HepG2 (cell line): ENCODE measurements at regions not wholly inside any gene's neighbourhood (a gene's known extent, or its start where the extent isn't known, plus 50 kb on each side); places are given as distances from the start of the nearest gene placed in this dataset.

ENCODE experiments used
- ATAC-seq: fragments of 200-7000 bp; cut with Tn5 transposase; 3 replicates; pipeline ENCODE4 v1.9.1; 2020; ENCODE audit warnings: mild to moderate bottlenecking, moderate library complexity
- BruUV-seq: library from RNA; stranded (reverse); fragments of 400-500 nt; replicated peaks from 2 replicates; lab custom pipeline; 2021; lab: Mats Ljungman, UMichigan
- CTCF ChIA-PET: fragments of 300-600 bp; formaldehyde crosslinking; extraction: SDS; loops from one replicate; lab custom pipeline; 2021; ENCODE audit warnings: low total read pairs, inconsistent platforms, low intra/inter-chr PET ratio; lab: Yijun Ruan, JAX
- POLR2A ChIA-PET: fragments of 350-600 bp; sonication (Branson Sonifier 250); formaldehyde crosslinking; loops from one replicate; lab custom pipeline; 2020; ENCODE audit warnings: antibody characterized with exemption, inconsistent platforms; lab: Yijun Ruan, JAX
- DNase-seq: peaks from one replicate; pipeline ENCODE4 v3.0.0-alpha.2; 2015; ENCODE audit warnings: low spot score
- FAIRE-seq: peaks from 3 replicates; lab custom pipeline; 2011; peaks lifted over from hg19 to GRCh38; lab: Jason Lieb, UNC
- H2AFZ ChIP-seq: one replicate; pipeline ENCODE4 v1.6.1; 2011; ENCODE audit warnings: low read length, inconsistent platforms
- H3K27ac ChIP-seq: fragments of 300-600 bp; 3 replicates; pipeline ENCODE4 v1.8.0; 2011; ENCODE audit warnings: mixed run types, mild to moderate bottlenecking, mixed read lengths, low read length, inconsistent platforms; ENCODE audit not compliant: insufficient read depth; ENCODE audit errors: extremely low read length
- H3K27me3 ChIP-seq, 2 experiments: fragments of 200-600 bp in 1 of 2; 2 replicates in 1 of 2; 3 replicates in 1 of 2; pipeline versions ENCODE4 v1.6.0 to v1.8.0; 2011; ENCODE audit warnings: low read length in 2 of 2, mild to moderate bottlenecking in 2 of 2, moderate library complexity in 2 of 2, inconsistent platforms in 1 of 2; ENCODE audit not compliant: insufficient read depth in 2 of 2, control insufficient read depth in 1 of 2
- H3K36me3 ChIP-seq, 2 experiments: fragments of 200-600 bp in 1 of 2; replicated peaks in 1 of 2; 2 replicates in 1 of 2; 3 replicates in 1 of 2; pipeline versions ENCODE4 v1.5.1 to v1.8.0; 2011; ENCODE audit warnings: low read length in 2 of 2, inconsistent platforms in 1 of 2; ENCODE audit not compliant: insufficient read depth in 2 of 2, control insufficient read depth in 1 of 2
- H3K4me1 ChIP-seq: 2 replicates; pipeline ENCODE4 v1.5.1; 2012; ENCODE audit warnings: low read length, inconsistent platforms; ENCODE audit not compliant: insufficient read depth
- H3K4me2 ChIP-seq: 2 replicates; pipeline ENCODE4 v1.6.0; 2011; ENCODE audit warnings: low read depth, low read length, inconsistent platforms
- H3K4me3 ChIP-seq, 3 experiments: fragments of 200-600 bp in 1 of 3; sonication (generic), shearing (Covaris generic) in 1 of 3; replicated peaks in 1 of 3; 2 replicates each; pipeline ENCODE4 v1.5.1; 2011 to 2016; ENCODE audit warnings: low read length in 3 of 3, inconsistent platforms in 2 of 3, low read depth in 2 of 3, mild to moderate bottlenecking in 2 of 3, control low read depth in 1 of 3, mixed read lengths in 1 of 3; ENCODE audit not compliant: insufficient read depth in 1 of 3
- H3K79me2 ChIP-seq: one replicate; pipeline ENCODE4 v1.6.1; 2011; ENCODE audit warnings: low read length, inconsistent platforms; ENCODE audit not compliant: insufficient read depth
- H3K9ac ChIP-seq: 2 replicates; pipeline ENCODE4 v1.6.0; 2011; ENCODE audit warnings: mild to moderate bottlenecking, low read depth, low read length, inconsistent platforms; ENCODE audit not compliant: insufficient read depth
- H3K9me3 ChIP-seq: 2 replicates; pipeline ENCODE4 v1.5.1; 2012; ENCODE audit warnings: mild to moderate bottlenecking, low read length
- H4K20me1 ChIP-seq: 2 replicates; pipeline ENCODE4 v1.6.0; 2011; ENCODE audit warnings: inconsistent platforms, mild to moderate bottlenecking, low read length, moderate library complexity; ENCODE audit not compliant: insufficient read depth
- BORCS8-MEF2B ChIP-seq: sonication (generic); formaldehyde crosslinking; IDR thresholded peaks from 2 replicates; pipeline ENCODE4 v1.8.0; 2022; ENCODE audit warnings: mild to moderate bottlenecking, missing genetic modification reagents
- HDAC2 ChIP-seq: sonication (generic); formaldehyde crosslinking; IDR thresholded peaks from 2 replicates; pipeline ENCODE4 v1.4.0; 2020; ENCODE audit warnings: missing genetic modification reagents
- KLF6 ChIP-seq: IDR thresholded peaks from 2 replicates; pipeline ENCODE4 v1.8.0; 2016; ENCODE audit warnings: missing biosample characterization, missing genetic modification reagents
- SAFB2 ChIP-seq: sonication (generic); formaldehyde crosslinking; IDR thresholded peaks from 2 replicates; pipeline ENCODE4 v1.5.1; 2020; ENCODE audit warnings: missing genetic modification reagents, low read depth, mild to moderate bottlenecking, borderline replicate concordance
- SP5 ChIP-seq: IDR thresholded peaks from 2 replicates; pipeline ENCODE4 v1.6.1; 2016; ENCODE audit warnings: low read depth, borderline replicate concordance
- ZNF282 ChIP-seq: fragments of 450-650 bp; IDR thresholded peaks from 2 replicates; pipeline ENCODE4 v1.6.1; 2018; ENCODE audit not compliant: partially characterized antibody
- ZNF724P ChIP-seq: sonication (generic); formaldehyde crosslinking; IDR thresholded peaks from 2 replicates; pipeline ENCODE4 v1.8.0; 2022; ENCODE audit warnings: missing genetic modification reagents, borderline replicate concordance
- WGBS: methylation state at CpG from one replicate; pipeline ENCODE4 v1.1.6; 2017; ENCODE audit warnings: low lambda C conversion rate; 5-methylcytosine and 5-hydroxymethylcytosine counted together
- in situ Hi-C: cut with HindIII; loops from 2 replicates; pipeline ENCODE4 v1.10.0; 2017; ENCODE audit warnings: low pct_unique_long_range_greater_than_20kb; ENCODE audit not compliant: extremely low pct_ligation_motif_present
- intact Hi-C: fragments of 100-400 bp; cut with micrococcal nuclease; formaldehyde crosslinking; loops from one replicate; pipeline ENCODE4 v1.10.0; 2022; ENCODE audit not compliant: unreplicated experiment
- TF ChIP-seq, protein P1 (sequence below): sonication (generic); formaldehyde crosslinking; IDR thresholded peaks from 2 replicates; pipeline ENCODE4 v1.9.0; 2022; ENCODE audit warnings: low read depth, missing genetic modification reagents
- TF ChIP-seq, protein P2 (sequence below): fragments of 450-650 bp; IDR thresholded peaks from 2 replicates; pipeline ENCODE4 v1.6.1; 2016
- TF ChIP-seq, protein P3 (sequence below): sonication (generic); formaldehyde crosslinking; IDR thresholded peaks from 2 replicates; pipeline ENCODE4 v1.8.0; 2022; ENCODE audit warnings: mild to moderate bottlenecking, missing genetic modification reagents; ENCODE audit not compliant: insufficient replicate concordance
- TF ChIP-seq, protein P4 (sequence below): sonication (generic); formaldehyde crosslinking; IDR thresholded peaks from 2 replicates; pipeline ENCODE4 v1.5.0; 2020; ENCODE audit warnings: mild to moderate bottlenecking, missing genetic modification reagents

DNA sequence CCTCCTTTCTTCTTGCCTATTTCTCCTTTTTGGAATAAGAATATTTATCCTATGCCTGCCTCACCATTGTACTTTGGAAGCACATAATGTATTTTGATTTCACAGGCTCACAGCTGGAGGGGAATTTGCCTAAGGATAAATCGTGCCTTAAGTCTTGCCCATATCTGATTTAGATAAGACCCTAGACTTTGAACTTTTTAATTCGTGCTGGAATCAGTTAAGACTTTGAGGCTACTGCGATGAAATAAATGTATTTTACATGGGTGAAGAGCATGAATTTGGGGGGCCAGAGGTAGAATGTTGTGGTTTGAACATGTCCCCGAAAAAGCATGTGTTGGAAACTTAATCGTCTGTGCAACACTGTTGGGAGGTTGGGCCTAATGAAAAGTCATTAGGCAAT, 648.8 kb downstream of the EPHA7 start (continued):
- TF ChIP-seq, protein P1, sequence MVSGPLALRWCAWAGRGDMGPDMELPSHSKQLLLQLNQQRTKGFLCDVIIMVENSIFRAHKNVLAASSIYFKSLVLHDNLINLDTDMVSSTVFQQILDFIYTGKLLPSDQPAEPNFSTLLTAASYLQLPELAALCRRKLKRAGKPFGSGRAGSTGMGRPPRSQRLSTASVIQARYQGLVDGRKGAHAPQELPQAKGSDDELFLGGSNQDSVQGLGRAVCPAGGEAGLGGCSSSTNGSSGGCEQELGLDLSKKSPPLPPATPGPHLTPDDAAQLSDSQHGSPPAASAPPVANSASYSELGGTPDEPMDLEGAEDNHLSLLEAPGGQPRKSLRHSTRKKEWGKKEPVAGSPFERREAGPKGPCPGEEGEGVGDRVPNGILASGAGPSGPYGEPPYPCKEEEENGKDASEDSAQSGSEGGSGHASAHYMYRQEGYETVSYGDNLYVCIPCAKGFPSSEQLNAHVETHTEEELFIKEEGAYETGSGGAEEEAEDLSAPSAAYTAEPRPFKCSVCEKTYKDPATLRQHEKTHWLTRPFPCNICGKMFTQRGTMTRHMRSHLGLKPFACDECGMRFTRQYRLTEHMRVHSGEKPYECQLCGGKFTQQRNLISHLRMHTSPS (CRISPR knock-in tag), result no peak
- TF ChIP-seq, protein P2, sequence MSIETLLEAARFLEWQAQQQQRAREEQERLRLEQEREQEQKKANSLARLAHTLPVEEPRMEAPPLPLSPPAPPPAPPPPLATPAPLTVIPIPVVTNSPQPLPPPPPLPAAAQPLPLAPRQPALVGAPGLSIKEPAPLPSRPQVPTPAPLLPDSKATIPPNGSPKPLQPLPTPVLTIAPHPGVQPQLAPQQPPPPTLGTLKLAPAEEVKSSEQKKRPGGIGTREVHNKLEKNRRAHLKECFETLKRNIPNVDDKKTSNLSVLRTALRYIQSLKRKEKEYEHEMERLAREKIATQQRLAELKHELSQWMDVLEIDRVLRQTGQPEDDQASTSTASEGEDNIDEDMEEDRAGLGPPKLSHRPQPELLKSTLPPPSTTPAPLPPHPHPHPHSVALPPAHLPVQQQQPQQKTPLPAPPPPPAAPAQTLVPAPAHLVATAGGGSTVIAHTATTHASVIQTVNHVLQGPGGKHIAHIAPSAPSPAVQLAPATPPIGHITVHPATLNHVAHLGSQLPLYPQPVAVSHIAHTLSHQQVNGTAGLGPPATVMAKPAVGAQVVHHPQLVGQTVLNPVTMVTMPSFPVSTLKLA, result no peak
- TF ChIP-seq, protein P3, sequence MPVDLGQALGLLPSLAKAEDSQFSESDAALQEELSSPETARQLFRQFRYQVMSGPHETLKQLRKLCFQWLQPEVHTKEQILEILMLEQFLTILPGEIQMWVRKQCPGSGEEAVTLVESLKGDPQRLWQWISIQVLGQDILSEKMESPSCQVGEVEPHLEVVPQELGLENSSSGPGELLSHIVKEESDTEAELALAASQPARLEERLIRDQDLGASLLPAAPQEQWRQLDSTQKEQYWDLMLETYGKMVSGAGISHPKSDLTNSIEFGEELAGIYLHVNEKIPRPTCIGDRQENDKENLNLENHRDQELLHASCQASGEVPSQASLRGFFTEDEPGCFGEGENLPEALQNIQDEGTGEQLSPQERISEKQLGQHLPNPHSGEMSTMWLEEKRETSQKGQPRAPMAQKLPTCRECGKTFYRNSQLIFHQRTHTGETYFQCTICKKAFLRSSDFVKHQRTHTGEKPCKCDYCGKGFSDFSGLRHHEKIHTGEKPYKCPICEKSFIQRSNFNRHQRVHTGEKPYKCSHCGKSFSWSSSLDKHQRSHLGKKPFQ (CRISPR knock-in tag), result no peak
- TF ChIP-seq ZNF282, result no peak
- TF ChIP-seq SP5, result no peak
- no peak for TF ChIP-seq KLF6 (CRISPR knock-in tag)
- no peak for TF ChIP-seq HDAC2 (CRISPR knock-in tag)
- no peak for TF ChIP-seq ZNF724P (CRISPR knock-in tag)

DNA sequence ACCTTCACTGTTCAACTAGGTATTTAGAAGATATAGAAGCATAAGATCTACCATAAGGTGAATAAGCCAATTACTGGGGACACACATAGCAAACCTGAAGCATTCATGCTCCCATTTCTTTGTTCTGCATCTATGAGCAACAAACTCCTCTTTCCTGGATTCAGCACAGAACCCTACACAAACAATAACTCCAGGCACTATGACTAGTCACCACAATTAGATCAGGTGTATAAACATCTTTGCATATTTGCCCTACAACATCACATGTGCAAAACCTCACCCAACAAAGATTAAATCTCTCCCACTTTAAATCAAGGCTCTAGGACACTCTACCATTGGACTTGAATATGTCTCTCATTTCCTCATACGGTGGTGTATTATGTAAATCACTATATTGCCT, 652.3 kb downstream of the EPHA7 start:
- Histone ChIP-seq H3K4me1 (no peaks in the 10 kb centered on the region), H3K27me3 (no peaks in the 10 kb centered on the region), H2AFZ (no peak overlapping the region), H3K9ac (no peak overlapping the region), H3K27ac (no peak overlapping the region), H3K9me3 (no peaks in the 10 kb centered on the region), H4K20me1 (no peaks in the 10 kb centered on the region), H3K4me2 (no peak overlapping the region), H3K36me3 (no peaks in the 10 kb centered on the region), H3K4me3 (no peak overlapping the region), H3K79me2 (no peaks in the 10 kb centered on the region)
- FAIRE-seq, result no peak
- no peak for DNase-seq
- 10% methylated on average over 1 of the region's 1 CpG for WGBS
- no peak for ATAC-seq
- POLR2A ChIA-PET, result no interaction called here
- CTCF ChIA-PET, result no interaction called here
- intact Hi-C loops (no loop called here), in situ Hi-C loops (no loop called here)
- no TSS peak for BruUV-seq
- TF ChIP-seq BORCS8-MEF2B (CRISPR knock-in tag), result no peak
- TF ChIP-seq, protein P4, sequence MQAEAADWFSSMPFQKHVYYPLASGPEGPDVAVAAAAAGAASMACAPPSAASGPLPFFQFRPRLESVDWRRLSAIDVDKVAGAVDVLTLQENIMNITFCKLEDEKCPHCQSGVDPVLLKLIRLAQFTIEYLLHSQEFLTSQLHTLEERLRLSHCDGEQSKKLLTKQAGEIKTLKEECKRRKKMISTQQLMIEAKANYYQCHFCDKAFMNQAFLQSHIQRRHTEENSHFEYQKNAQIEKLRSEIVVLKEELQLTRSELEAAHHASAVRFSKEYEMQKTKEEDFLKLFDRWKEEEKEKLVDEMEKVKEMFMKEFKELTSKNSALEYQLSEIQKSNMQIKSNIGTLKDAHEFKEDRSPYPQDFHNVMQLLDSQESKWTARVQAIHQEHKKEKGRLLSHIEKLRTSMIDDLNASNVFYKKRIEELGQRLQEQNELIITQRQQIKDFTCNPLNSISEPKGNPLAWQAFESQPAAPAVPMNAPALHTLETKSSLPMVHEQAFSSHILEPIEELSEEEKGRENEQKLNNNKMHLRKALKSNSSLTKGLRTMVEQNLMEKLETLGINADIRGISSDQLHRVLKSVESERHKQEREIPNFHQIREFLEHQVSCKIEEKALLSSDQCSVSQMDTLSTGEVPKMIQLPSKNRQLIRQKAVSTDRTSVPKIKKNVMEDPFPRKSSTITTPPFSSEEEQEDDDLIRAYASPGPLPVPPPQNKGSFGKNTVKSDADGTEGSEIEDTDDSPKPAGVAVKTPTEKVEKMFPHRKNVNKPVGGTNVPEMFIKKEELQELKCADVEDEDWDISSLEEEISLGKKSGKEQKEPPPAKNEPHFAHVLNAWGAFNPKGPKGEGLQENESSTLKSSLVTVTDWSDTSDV (CRISPR knock-in tag), result no peak
- no peak for TF ChIP-seq SAFB2 (CRISPR knock-in tag)
